ENCODE measurements at regions not wholly inside any gene's neighbourhood (a gene's known extent, or its start where the extent isn't known, plus 50 kb on each side); places are given as distances from the start of the nearest gene placed in this dataset.
"Not testable (repeated sequence)": the region's sequence is repeated elsewhere in the genome, so short reads cannot be mapped to it uniquely, and the experiment has no call there.

- Histone ChIP-seq H3K4me3 (ENCODE audit: low read length) (no peak overlapping the region), H3K9me3 (ENCODE audit: low read length) (no peaks in the 10 kb centered on the region), H3K27me3 (ENCODE audit: insufficient read depth, low read length) (no peaks in the 10 kb centered on the region), H3K36me3 (ENCODE audit: insufficient read depth, low read length) (no peaks in the 10 kb centered on the region), H2AFZ (ENCODE audit: low read depth, low read length) (no peak overlapping the region), H3K4me1 (ENCODE audit: insufficient read depth, low read length) (no peaks in the 10 kb centered on the region)
Measured at GRCh38 chr1:218933513-218933912, 240.2 kb upstream of the LYPLAL1 start.

DNA sequence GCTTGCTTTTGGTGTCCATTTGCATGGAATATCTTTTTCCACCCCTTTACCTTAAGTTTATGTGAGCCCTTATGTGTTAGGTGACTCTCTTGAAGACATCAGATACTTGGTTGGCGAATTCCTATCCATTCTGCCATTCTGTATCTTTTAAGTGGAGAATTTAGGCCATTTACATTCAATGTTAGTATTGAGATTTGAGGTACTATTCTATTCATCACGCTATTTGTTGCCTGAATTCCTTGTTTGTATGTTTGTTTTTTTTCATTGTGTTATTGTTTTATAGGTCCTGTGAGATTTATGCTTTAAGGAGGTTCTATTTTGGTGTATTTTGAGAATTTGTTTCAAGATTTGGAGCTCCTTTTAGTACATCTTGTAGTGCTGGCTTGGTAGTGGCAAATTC lies 238.3 kb upstream of the LYPLAL1 start:
- not testable (repeated sequence) for H3K4me3 ChIP-seq (ENCODE audit: low read length); H2AFZ ChIP-seq (ENCODE audit: low read depth, low read length); H3K4me1 ChIP-seq (ENCODE audit: insufficient read depth, low read length); H3K9me3 ChIP-seq (ENCODE audit: low read length); H3K27me3 ChIP-seq (ENCODE audit: insufficient read depth, low read length); H3K36me3 ChIP-seq (ENCODE audit: insufficient read depth, low read length)

DNA sequence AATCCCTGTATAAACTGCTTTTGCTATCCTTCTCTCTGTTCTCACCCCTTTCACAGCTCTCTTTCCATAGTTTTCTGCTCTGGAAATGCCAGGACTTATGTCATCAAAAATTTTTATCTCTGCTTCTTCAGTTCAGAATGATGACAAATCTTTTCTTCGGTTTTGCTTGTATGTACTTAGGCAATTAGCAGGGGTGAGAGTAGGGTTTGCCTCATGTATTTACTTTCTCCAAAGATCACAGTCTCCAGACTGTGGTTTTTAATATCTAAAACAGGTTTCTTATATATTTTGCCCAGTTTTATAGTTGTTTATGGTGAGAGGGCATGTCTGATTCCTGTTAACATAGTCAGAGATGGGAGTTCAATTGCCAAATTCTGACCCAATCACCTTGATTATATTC lies 235.4 kb upstream of the LYPLAL1 start:
- Histone ChIP-seq H3K27me3 (ENCODE audit: insufficient read depth, low read length) (no peaks in the 10 kb centered on the region), H3K4me3 (ENCODE audit: low read length) (no peak overlapping the region), H3K9me3 (ENCODE audit: low read length) (no peaks in the 10 kb centered on the region), H2AFZ (ENCODE audit: low read depth, low read length) (no peak overlapping the region), H3K36me3 (ENCODE audit: insufficient read depth, low read length) (no peaks in the 10 kb centered on the region), H3K4me1 (ENCODE audit: insufficient read depth, low read length) (no peaks in the 10 kb centered on the region)

DNA sequence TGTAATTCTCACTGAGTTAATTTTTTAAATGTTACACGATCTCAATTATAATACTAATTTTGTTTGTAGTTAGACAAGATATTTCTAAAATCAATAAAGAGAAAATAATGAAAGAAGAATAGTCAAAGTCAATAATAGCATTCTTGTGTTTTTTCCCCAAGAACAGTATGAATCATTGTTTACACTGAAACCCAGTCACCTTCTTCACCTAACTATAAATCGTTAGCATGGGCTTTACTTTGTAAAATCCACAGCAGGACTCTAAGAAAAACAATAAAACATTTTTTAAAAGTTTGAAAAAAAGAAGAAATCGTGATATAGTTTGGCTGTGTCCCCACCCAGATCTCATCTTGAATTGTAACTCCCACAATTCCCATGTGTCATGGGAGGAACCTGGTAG lies 234.6 kb upstream of the LYPLAL1 start:
- Histone ChIP-seq H3K36me3 (ENCODE audit: insufficient read depth, low read length) (no peaks in the 10 kb centered on the region), H3K4me1 (ENCODE audit: insufficient read depth, low read length) (no peaks in the 10 kb centered on the region), H3K4me3 (ENCODE audit: low read length) (no peak overlapping the region), H2AFZ (ENCODE audit: low read depth, low read length) (no peak overlapping the region), H3K9me3 (ENCODE audit: low read length) (no peaks in the 10 kb centered on the region), H3K27me3 (ENCODE audit: insufficient read depth, low read length) (no peaks in the 10 kb centered on the region)

GRCh38 chr1:218942431-218942830 lies 231.2 kb upstream of the LYPLAL1 start:
- no peaks in the 10 kb centered on the region for H3K4me1 ChIP-seq (ENCODE audit: insufficient read depth, low read length)
- H3K9me3 ChIP-seq (ENCODE audit: low read length) = no peaks in the 10 kb centered on the region
- no peaks in the 10 kb centered on the region for H3K27me3 ChIP-seq (ENCODE audit: insufficient read depth, low read length)
- no peak overlapping the region for H3K4me3 ChIP-seq (ENCODE audit: low read length)
- no peaks in the 10 kb centered on the region for H3K36me3 ChIP-seq (ENCODE audit: insufficient read depth, low read length)
- no peak overlapping the region for H2AFZ ChIP-seq (ENCODE audit: low read depth, low read length)

GRCh38 chr1:218943371-218943770 lies 230.3 kb upstream of the LYPLAL1 start:
- Histone ChIP-seq H3K27me3 (ENCODE audit: insufficient read depth, low read length) (no peaks in the 10 kb centered on the region), H2AFZ (ENCODE audit: low read depth, low read length) (no peak overlapping the region), H3K9me3 (ENCODE audit: low read length) (no peaks in the 10 kb centered on the region), H3K36me3 (ENCODE audit: insufficient read depth, low read length) (no peaks in the 10 kb centered on the region), H3K4me1 (ENCODE audit: insufficient read depth, low read length) (no peaks in the 10 kb centered on the region), H3K4me3 (ENCODE audit: low read length) (no peak overlapping the region)

DNA sequence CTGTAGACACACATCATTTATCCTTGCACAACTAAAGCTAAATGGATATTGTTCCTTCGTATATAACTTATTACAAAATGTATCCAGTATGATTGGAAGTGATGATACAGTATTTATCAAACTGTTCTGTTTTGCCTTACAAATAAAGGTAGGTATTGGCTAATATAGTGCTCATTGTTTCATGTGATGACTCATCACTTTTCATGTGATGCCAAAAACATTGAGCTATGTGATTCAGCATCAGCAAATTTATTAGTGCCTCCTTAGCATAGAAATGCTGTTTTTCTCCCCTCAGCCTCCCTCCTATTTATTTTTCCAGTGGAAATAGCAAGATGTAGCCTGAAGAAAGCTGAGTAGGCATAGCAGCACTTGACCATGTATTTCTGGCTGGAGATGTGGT lies 228.6 kb upstream of the LYPLAL1 start:
- H3K4me3 ChIP-seq (ENCODE audit: low read length) = no peak overlapping the region
- H2AFZ ChIP-seq (ENCODE audit: low read depth, low read length) = no peak overlapping the region
- no peaks in the 10 kb centered on the region for H3K36me3 ChIP-seq (ENCODE audit: insufficient read depth, low read length)
- H3K27me3 ChIP-seq (ENCODE audit: insufficient read depth, low read length) = no peaks in the 10 kb centered on the region
- no peaks in the 10 kb centered on the region for H3K9me3 ChIP-seq (ENCODE audit: low read length)
- H3K4me1 ChIP-seq (ENCODE audit: insufficient read depth, low read length) = no peaks in the 10 kb centered on the region

DNA sequence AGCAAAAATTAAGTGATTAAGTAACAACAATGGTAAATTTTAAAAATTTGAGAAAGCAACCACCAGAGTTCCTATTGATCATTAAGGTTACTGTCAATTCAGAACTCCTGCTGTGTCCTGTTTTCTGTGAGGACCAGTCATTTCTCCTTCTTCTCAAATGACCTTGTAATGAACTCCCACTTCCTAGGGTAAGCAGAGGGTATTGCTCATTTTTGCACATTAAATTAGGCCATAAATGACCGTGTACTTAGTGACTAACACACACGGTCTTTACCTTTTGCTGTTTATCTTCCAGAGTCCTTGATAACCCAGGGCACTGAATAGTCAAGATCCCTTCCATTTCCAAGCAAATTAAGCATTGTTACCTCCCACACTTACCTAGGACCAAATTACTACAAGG lies 227.5 kb upstream of the LYPLAL1 start:
- no peaks in the 10 kb centered on the region for H3K27me3 ChIP-seq (ENCODE audit: insufficient read depth, low read length)
- no peaks in the 10 kb centered on the region for H3K36me3 ChIP-seq (ENCODE audit: insufficient read depth, low read length)
- H3K9me3 ChIP-seq (ENCODE audit: low read length) = no peaks in the 10 kb centered on the region
- no peaks in the 10 kb centered on the region for H3K4me1 ChIP-seq (ENCODE audit: insufficient read depth, low read length)
- no peak overlapping the region for H2AFZ ChIP-seq (ENCODE audit: low read depth, low read length)
- H3K4me3 ChIP-seq (ENCODE audit: low read length) = no peak overlapping the region

- Histone ChIP-seq H3K36me3 (ENCODE audit: insufficient read depth, low read length) (no peaks in the 10 kb centered on the region), H3K27me3 (ENCODE audit: insufficient read depth, low read length) (no peaks in the 10 kb centered on the region)
Measured at GRCh38 chr1:218948446-218948845, 225.2 kb upstream of the LYPLAL1 start.

DNA sequence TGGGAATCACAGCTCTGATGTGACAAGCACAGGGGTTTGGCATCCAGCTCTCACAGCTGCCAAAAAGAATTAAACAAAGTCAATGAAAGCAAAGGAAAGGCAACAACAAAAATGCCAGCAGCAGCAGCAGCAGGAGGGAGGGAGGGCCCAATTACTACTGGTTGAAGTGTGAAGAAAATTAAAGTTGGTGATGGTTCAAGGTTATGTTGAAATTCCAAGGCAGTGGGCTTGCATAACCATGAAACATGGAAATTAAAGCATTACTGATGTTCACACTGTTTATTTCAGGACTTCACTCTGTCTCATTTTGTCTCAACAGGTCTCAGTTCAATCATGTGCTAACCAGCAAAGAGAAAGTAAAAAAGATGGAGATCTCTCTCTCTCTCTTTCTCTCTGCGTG lies 220.3 kb upstream of the LYPLAL1 start:
- no peak overlapping the region for H2AFZ ChIP-seq (ENCODE audit: low read depth, low read length)

More at GRCh38 chr1:218948446-218948845, 225.2 kb upstream of the LYPLAL1 start:
- H3K4me1 ChIP-seq (ENCODE audit: insufficient read depth, low read length) = no peaks in the 10 kb centered on the region
- H3K4me3 ChIP-seq (ENCODE audit: low read length) = no peak overlapping the region
- no peak overlapping the region for H2AFZ ChIP-seq (ENCODE audit: low read depth, low read length)
- no peaks in the 10 kb centered on the region for H3K9me3 ChIP-seq (ENCODE audit: low read length)

GRCh38 chr1:218957971-218958370 lies 215.7 kb upstream of the LYPLAL1 start:
- Histone ChIP-seq H3K4me1 (ENCODE audit: insufficient read depth, low read length) (no peaks in the 10 kb centered on the region), H3K4me3 (ENCODE audit: low read length) (no peak overlapping the region), H3K9me3 (ENCODE audit: low read length) (no peaks in the 10 kb centered on the region), H3K27me3 (ENCODE audit: insufficient read depth, low read length) (no peaks in the 10 kb centered on the region), H3K36me3 (ENCODE audit: insufficient read depth, low read length) (no peaks in the 10 kb centered on the region), H2AFZ (ENCODE audit: low read depth, low read length) (peak overlapping the region; percentile 67)

More for the DNA sequence above, 220.3 kb upstream of the LYPLAL1 start:
- no peaks in the 10 kb centered on the region for H3K9me3 ChIP-seq (ENCODE audit: low read length)
- no peaks in the 10 kb centered on the region for H3K4me1 ChIP-seq (ENCODE audit: insufficient read depth, low read length)
- H3K36me3 ChIP-seq (ENCODE audit: insufficient read depth, low read length) = no peaks in the 10 kb centered on the region
- H3K4me3 ChIP-seq (ENCODE audit: low read length) = no peak overlapping the region
- H3K27me3 ChIP-seq (ENCODE audit: insufficient read depth, low read length) = no peaks in the 10 kb centered on the region

- H2AFZ ChIP-seq (ENCODE audit: low read depth, low read length) = no peak overlapping the region
- no peak overlapping the region for H3K4me3 ChIP-seq (ENCODE audit: low read length)
- H3K36me3 ChIP-seq (ENCODE audit: insufficient read depth, low read length) = no peaks in the 10 kb centered on the region
- no peaks in the 10 kb centered on the region for H3K4me1 ChIP-seq (ENCODE audit: insufficient read depth, low read length)
- no peaks in the 10 kb centered on the region for H3K9me3 ChIP-seq (ENCODE audit: low read length)
- H3K27me3 ChIP-seq (ENCODE audit: insufficient read depth, low read length) = no peaks in the 10 kb centered on the region
Measured at GRCh38 chr1:218959784-218960183, 213.9 kb upstream of the LYPLAL1 start.

DNA sequence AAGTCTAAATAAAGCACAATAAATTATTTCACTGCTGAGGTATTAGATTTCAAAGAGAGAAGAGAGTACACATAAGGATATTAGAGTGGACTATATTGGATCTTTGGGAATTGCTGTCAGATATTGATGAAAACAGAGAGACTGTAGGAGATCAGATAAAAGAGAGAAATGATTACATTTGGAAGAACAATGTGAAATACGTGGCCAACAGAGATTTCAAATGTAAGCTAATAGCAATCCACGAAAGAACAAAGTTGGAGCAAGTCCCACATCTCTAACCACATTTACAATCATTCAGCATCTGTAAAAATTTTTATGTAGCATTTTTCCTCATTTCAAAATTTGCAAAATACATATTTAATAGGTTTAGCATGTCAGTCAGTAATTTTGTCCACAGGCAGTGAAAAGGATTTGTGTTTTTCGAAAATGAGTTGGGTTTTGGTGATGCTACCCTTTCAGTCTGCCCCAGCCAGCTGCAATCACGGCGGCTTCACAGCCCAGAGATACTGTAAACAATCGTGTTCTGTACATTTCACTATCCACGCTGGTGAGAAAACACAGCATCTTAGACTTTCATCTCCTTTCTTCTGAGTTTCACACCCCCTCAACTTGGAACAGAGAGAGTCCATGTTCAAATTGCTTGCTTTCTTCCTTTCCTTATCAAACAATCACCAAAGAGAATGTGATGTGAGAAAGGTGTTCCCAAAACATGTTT lies 209.1 kb upstream of the LYPLAL1 start:
- no peaks in the 10 kb centered on the region for H3K4me1 ChIP-seq (ENCODE audit: insufficient read depth, low read length)
- no peaks in the 10 kb centered on the region for H3K9me3 ChIP-seq (ENCODE audit: low read length)
- H3K4me3 ChIP-seq (ENCODE audit: low read length) = no peak overlapping the region
- H3K27me3 ChIP-seq (ENCODE audit: insufficient read depth, low read length) = no peaks in the 10 kb centered on the region
- H3K36me3 ChIP-seq (ENCODE audit: insufficient read depth, low read length) = no peaks in the 10 kb centered on the region
- H2AFZ ChIP-seq (ENCODE audit: low read depth, low read length) = peak overlapping the region; percentile 16

DNA sequence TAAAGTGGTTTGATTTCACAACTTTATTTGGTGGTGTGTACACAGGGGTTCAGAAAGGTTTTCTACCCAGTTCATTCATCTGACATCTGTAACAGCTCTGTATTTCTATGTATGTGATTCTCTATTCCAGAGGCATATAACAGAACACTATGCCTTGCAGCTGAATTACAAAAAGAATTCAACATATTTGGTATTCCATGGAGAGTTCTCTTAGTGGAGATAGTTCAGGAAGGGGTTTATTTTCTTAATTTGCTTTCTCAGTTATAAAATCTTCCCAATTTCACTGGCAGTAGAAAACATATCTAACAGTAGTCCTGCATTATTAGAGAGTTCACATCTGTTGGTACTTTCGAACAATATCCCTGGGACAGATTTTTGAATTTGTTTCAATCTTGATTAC lies 207.9 kb upstream of the LYPLAL1 start:
- H3K9me3 ChIP-seq (ENCODE audit: low read length) = no peaks in the 10 kb centered on the region
- H3K4me1 ChIP-seq (ENCODE audit: insufficient read depth, low read length) = no peaks in the 10 kb centered on the region

More for the DNA sequence above, 207.9 kb upstream of the LYPLAL1 start:
- Histone ChIP-seq H2AFZ (ENCODE audit: low read depth, low read length) (no peak overlapping the region), H3K27me3 (ENCODE audit: insufficient read depth, low read length) (no peaks in the 10 kb centered on the region), H3K4me3 (ENCODE audit: low read length) (no peak overlapping the region), H3K36me3 (ENCODE audit: insufficient read depth, low read length) (no peaks in the 10 kb centered on the region)

Data from neuron (in vitro differentiated cells).